ENCODE measurements at regions not wholly inside any gene's neighbourhood (a gene's known extent, or its start where the extent isn't known, plus 50 kb on each side); places are given as distances from the start of the nearest gene placed in this dataset.

- TF ChIP-seq ZFX (IDR thresholded peaks at IDR 0.05) (no peak), EZH2 (IDR thresholded peaks at IDR 0.05) (no peak), CTCF (IDR thresholded peaks at IDR 0.05 in 2 of 3, conservative IDR thresholded peaks at IDR 0.05 in 1 of 3; ENCODE audit: borderline replicate concordance in 1 of 3, insufficient read depth in 1 of 3, low read depth in 2 of 3, low read length in 2 of 3) (no peak), RAD21 (IDR thresholded peaks at IDR 0.05; ENCODE audit: low read depth) (no peak)
Measured at GRCh38 chr5:74257060-74257527, 383.4 kb downstream of the ENC1 start.
